ENCODE measurements at regions not wholly inside any gene's neighbourhood (a gene's known extent, or its start where the extent isn't known, plus 50 kb on each side); places are given as distances from the start of the nearest gene placed in this dataset. TPM values are rescaled to one million over a fixed set of nuclear protein-coding genes. Genes with fewer than 3 reads are reported as not detected.

- Histone ChIP-seq H3K27me3 (ENCODE audit: control insufficient read depth in 3 of 3, insufficient read depth in 3 of 3, low read length in 3 of 3) (peaks cover 0 to 4% (median 0%) of the 10 kb centered on the region in 3 donors), H3K4me3 (ENCODE audit: low read length in 3 of 3) (no peak overlapping the region), H3K36me3 (ENCODE audit: control insufficient read depth in 3 of 3, insufficient read depth in 3 of 3, low read length in 3 of 3) (no peaks in the 10 kb centered on the region), H3K4me1 (ENCODE audit: control insufficient read depth in 3 of 3, insufficient read depth in 3 of 3, low read length in 3 of 3) (no peaks in the 10 kb centered on the region), H3K9me3 (ENCODE audit: control insufficient read depth in 3 of 3, low read length in 3 of 3) (peaks cover 0 to 4% (median 0%) of the 10 kb centered on the region in 3 donors), H3K27ac (ENCODE audit: low read depth, low read length) (no peak overlapping the region), H3K9ac (ENCODE audit: low read depth in 1 of 3, low read length in 3 of 3) (no peak overlapping the region)
These were observed 50.6 kb upstream of the FTH1 start for GRCh38 chr11:62017878-62018655.

Small RNA genes in the stretch of these regions (small RNA-seq; reads per million reads assigned to genes)
- not detected for gene AP003733.2
